ENCODE measurements at regions not wholly inside any gene's neighbourhood (a gene's known extent, or its start where the extent isn't known, plus 50 kb on each side); places are given as distances from the start of the nearest gene placed in this dataset.
A peak's percentile ranks its signal among the peaks of the same experiment; 100 is the strongest.

GRCh38 chr3:103381296-103382079 is 946.7 kb downstream of the ZPLD1 start:
- no peak for DNase-seq

GRCh38 chr3:103385961-103386656 is 951.3 kb downstream of the ZPLD1 start:
- DNase-seq = no peak

- no peak for DNase-seq
Measured at GRCh38 chr3:103388214-103388613, 953.4 kb downstream of the ZPLD1 start.

GRCh38 chr3:103389356-103389755 is 954.5 kb downstream of the ZPLD1 start:
- no peak for DNase-seq

DNA sequence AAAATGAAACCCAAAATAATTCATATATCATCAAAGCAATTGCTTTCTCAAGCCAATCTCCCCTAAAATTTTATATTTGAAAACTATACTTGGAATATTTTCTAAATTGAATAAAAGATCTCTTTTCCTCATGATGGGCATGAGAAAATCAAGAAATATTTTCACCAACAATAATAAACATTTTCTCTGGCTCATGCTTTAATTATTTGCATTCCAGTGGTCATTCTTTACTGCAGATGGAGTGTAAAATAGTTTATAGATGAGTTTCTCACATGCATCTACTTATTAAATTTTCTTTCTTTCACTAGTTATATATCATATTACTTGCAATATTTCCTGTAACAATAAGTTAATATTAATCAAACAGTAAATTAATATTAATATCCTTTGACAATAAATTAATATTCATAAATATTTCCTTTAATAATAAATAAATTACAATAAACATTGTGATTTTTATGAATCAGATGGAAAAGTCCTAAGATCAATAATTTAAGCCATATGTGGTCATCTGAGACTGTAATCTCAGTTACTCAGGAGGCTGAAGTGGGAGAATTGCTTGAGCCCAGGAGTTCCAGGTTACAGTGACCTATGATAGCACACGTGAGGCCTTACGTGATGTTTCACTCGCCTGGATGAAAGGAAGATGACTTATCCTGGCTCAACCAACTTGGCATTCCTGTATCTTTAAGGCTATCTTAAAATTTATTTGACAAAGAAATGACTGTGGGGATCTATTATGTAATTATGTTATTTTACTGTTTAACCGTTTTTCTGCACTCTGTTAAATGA is 958.8 kb downstream of the ZPLD1 start:
- DNase-seq = no peak

GRCh38 chr3:103403191-103403590 is 968.4 kb downstream of the ZPLD1 start:
- no peak for DNase-seq

- peak in 1 of 2 experiments; percentile 1 for DNase-seq
Measured at GRCh38 chr3:103406320-103406850, 971.6 kb downstream of the ZPLD1 start.

- DNase-seq = peak in 1 of 2 experiments; percentile 16
Measured at GRCh38 chr3:103410231-103410630, 975.4 kb downstream of the ZPLD1 start.

GRCh38 chr3:103421460-103421859 is 986.6 kb downstream of the ZPLD1 start:
- no peak for DNase-seq

- no peak for DNase-seq
Measured at GRCh38 chr3:103437883-103438282, 1003.1 kb downstream of the ZPLD1 start.

DNA sequence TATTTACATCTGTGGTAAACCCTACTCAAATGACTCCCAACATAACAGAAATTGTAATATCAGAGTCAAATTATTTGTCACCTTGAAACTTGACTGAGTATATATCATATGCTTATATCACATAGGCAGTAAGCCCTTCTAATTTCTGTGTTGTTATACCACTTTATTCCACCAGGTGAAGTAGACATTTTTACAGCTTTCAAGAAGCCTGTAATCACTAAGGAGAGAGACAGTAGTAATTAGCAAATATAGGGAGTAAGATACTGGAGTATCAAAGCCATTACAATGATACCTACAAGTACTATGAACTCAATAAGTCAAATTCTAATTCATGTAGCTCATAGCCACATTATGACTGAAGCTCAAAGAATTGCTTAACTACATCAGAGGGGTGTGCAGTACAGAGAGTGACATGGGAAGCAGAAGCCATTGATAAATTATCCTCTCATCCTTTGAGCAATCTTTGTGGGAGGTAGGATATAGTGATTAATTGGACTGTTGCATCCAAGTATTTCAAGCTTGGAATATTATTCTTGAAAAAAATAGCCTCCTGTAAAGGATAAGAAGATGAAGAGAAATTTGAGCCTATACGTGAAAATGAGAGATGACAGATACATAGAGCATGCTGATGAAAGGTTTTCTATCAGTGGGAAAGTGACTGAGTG is 1005.9 kb downstream of the ZPLD1 start:
- peak in 1 of 2 experiments; percentile 18 for DNase-seq

- no peak for DNase-seq
Measured at GRCh38 chr3:103446953-103447629, 1012.3 kb downstream of the ZPLD1 start.

- no peak for DNase-seq
Measured at GRCh38 chr3:103453152-103453551, 1018.3 kb downstream of the ZPLD1 start.

DNA sequence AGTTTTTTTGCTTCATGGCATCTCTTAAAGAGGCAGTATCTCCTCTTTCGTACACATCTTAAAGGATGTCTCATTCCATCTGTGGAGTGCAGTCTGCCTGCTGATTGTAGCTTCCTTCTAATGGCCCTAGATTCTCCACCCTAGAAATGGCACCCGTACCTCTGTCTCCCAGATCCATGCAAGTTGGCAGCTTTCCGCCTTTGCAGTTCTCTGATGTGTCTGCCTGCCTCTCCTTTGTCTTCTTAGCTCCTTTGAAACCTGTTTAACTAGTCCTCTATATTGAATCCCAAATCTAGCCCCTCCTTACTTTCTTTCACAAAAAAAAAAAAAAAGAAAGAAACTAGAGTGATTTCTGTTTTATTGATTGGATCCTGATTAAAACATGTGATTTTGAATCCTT is 1025.0 kb downstream of the ZPLD1 start:
- DNase-seq = no peak

DNA sequence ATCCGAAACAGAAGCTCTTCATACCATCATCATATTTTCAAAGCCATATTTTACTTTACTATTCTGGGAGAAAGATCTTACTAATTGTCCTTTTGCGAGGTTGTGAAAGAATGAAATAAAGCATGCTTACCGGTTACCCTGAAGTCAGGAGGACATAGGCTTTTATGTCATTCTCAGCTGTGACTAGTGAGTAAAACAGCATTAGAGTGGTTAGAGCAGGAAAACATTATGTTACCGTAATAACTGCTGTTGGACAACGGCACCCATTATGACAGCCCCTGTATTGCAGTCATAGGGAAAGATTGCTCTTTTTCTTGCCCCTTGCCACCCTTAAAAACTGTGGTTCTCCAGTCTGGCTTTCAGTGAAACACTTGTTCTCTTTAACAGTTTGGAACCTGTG is 1035.7 kb downstream of the ZPLD1 start:
- DNase-seq = no peak

DNA sequence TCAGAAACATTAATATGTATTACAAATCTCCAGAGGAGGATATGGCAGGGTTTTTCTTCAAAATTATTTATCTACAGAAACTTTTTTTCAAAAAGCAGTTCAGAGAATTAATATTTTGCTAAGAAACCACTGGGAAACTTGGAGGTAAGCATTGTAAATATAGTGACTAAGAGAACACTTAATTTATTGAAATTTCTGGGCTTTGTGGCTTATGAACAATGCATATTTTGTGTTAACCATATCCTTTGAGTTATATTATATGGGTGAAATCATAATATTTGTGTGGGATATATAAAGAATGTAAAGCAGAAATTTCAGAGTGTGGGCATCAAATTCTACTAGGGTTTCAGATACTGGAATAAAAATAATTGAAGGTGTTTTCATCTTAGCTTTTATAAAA is 1059.2 kb downstream of the ZPLD1 start:
- DNase-seq = no peak

- DNase-seq = no peak
Measured at GRCh38 chr3:103494512-103494911, 1059.7 kb downstream of the ZPLD1 start.

DNA sequence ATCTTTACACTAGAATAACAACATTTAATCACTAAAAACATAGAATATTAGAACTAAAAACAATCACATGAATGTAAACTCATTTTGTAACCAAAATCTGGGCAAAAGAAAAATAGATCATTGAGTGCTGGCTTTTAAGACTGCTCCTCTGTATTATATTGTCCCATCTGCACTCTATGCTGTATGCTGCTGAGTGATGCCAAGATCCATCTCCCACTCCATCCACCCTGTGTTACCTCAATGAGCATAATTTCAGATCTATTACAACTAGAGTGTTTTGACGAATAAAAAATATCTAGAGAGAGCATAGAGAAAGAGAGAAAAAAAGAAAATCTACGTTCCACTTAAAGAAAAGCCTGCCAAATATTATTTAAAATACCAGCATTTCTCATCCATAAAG is 1060.4 kb downstream of the ZPLD1 start:
- DNase-seq = no peak

DNA sequence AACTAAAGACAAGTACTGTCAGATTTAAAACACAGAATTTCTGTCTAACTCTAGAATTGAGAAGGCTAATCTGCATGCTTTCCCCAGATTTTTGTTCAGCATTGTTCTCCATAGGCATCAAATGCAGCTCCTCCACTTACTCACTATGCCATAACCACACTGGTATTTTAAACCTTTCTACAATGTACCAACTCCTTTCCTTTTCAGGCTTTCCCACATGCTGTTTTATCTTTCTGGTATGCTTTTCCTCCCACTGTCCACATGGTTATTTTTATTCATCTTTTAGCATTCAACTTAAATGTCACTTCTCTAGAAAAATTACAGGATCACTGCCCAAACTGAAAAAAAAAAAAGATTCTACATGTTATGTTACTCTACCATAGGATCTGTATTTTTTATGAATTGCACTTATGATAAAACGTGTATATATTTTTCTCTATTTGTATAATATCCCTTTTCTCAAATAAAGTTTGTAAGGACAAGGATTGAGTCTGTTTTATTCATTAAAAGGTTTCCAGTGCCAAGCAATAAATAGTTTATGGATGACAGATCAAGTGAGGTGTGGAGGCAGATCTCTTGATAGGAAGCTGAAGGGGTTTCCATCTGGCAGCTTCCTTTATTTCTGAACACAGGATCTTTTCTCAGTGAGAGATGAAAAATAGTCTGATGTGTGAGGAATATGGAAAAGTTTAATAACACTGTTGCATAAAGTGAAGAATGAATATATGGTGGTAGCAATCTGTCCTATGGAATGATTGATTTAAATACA is 1064.5 kb downstream of the ZPLD1 start:
- DNase-seq = no peak

- no peak for DNase-seq
Measured at GRCh38 chr3:103499967-103500366, 1065.2 kb downstream of the ZPLD1 start.

- no peak for DNase-seq
Measured at GRCh38 chr3:103510760-103511159, 1075.9 kb downstream of the ZPLD1 start.

All from NCI-H526 (cell line).